NCI-H82 treated with DMSO at 0.1 percent for 48 hours (cell line): ENCODE measurements at regions not wholly inside any gene's neighbourhood (a gene's known extent, or its start where the extent isn't known, plus 50 kb on each side); places are given as distances from the start of the nearest gene placed in this dataset.
"Not testable (repeated sequence)": the region's sequence is repeated elsewhere in the genome, so short reads cannot be mapped to it uniquely, and the experiment has no call there.

Experiments
- DNase-seq: peaks from one replicate; lab custom pipeline; 2025; ENCODE audit not compliant: unreplicated experiment; lab: John Stamatoyannopoulos, UW

GRCh38 chr7:101740981-101741725, 76.3 kb upstream of the CUX1 start:
- DNase-seq: no peak

GRCh38 chr7:101743241-101743994, 74.0 kb upstream of the CUX1 start:
- DNase-seq: peak; percentile 62

GRCh38 chr7:101743995-101744360, 73.4 kb upstream of the CUX1 start:
- DNase-seq: no peak

- DNase-seq: no peak
Measured at GRCh38 chr7:101744588-101744987, 72.8 kb upstream of the CUX1 start.

DNA sequence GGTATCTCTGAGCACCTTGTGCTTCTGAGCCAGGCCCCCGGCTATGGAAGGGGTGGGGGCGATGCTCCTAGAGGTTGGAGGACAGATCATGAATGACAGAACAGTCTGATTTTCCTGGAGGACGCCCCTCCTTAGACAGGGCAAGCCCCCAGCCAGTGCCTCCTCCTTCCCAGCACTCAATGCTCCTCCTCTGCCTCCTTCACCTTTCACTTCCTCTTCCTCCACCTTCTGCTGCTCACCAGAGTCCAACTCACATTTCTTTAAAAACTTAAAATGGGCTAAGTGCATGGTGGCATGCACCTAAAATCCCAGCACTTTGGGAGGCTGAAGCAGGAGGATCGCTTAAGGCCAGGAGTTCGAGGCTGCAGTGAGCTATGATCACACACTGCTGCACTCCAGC, 71.1 kb upstream of the CUX1 start:
- no peak for DNase-seq

DNA sequence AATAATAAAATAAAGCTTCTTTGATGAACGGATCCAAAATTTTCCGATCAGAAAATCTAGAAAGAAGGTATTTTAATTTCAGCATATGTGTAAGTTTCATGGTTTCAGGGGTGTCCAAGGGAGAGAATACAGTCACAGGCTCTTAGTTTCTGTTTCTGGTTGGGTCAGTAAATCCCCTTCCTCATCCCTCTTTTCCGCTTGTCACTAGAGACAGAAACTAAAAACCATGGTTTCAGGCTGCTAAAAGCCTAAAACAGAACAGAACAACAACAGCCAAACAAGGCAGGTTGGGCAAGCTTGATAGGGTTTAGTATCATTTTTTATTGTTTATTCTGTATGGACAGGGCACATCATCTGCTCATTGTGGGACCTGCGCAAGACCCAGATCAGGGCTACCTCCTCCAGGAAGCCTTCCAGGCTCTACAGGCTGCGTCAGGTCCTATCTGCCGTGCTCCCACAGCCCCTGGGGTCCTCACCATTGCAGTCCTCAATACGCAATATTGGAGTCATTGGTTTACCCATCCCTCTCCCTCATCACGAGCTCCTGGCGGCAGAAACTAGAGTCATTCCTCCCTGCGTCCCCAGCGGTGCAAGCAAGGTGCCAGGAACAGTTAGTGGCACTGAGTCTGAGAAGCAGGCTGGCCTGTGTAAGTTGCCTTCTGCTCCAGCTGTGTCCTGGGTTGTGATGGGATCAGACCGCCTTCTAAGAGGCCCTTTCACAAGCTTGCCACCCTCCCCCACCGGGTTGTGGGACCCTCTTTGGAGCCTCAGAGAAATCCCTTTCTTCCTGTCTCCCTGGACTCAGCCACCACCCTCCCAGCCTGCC, 70.2 kb upstream of the CUX1 start:
- DNase-seq: no peak

DNA sequence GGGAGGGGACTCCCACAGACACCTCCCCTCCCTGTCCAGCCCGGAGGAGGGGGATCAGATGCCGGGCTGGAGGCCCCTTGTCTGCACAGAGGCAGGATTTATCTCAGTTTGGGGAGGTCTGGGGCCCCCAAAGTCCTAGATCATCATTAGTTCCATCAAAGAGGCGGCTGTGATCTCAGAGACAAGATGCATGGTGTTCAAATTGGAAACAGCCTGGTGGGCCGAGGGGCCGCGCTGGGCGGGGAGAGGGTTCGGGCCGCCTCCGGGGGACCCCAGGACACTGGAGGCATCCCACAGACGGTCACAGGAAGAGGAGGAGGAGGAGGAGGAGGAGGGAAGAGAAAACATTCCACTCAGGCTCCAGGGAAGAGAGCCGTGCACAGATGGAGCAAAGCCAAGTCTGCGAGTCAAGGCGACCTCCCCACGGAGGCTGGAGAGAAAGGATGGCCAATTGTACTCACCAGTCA, 69.5 kb upstream of the CUX1 start:
- no peak for DNase-seq

GRCh38 chr7:101749891-101750290, 67.5 kb upstream of the CUX1 start:
- no peak for DNase-seq

GRCh38 chr7:101753316-101753715, 64.1 kb upstream of the CUX1 start:
- no peak for DNase-seq

DNA sequence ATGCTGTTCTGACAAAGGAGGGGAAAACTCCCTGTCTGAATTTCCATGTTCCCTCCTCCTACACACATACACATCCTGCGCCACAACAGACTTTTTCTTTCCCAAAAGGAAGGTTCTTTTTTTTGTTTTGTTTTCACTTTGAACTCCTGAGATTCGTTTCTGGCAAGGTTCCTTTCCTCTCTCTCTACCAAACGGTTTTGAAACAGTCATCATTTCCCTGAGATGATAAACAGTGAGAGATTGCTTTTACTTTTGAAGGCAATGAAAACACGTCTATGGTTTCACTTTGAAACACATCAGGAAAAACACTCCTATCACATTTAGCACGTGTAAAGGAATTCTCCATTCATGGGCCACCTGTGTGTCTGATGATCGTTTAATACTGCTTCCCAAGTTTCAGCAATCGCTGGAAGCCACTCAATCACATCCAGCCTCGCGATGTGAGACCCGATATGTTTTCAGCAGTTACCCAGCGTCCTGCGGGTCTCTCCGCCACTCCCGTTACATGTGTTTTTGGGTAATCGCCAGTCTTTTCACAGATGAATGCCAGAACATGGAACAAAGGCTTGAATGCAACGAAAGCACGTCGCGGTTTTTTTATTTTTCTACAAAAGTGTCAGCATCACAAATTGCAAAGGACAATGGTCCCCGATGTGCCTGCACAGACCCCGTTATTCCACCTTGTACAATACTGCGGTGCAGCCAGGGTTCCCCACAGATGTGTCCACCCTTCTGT, 62.8 kb upstream of the CUX1 start:
- no peak for DNase-seq

- DNase-seq: no peak
Measured at GRCh38 chr7:101757879-101758278, 59.5 kb upstream of the CUX1 start.

GRCh38 chr7:101758519-101758918, 58.9 kb upstream of the CUX1 start:
- not testable (repeated sequence) for DNase-seq

GRCh38 chr7:101764221-101764620, 53.2 kb upstream of the CUX1 start:
- DNase-seq: no peak

DNA sequence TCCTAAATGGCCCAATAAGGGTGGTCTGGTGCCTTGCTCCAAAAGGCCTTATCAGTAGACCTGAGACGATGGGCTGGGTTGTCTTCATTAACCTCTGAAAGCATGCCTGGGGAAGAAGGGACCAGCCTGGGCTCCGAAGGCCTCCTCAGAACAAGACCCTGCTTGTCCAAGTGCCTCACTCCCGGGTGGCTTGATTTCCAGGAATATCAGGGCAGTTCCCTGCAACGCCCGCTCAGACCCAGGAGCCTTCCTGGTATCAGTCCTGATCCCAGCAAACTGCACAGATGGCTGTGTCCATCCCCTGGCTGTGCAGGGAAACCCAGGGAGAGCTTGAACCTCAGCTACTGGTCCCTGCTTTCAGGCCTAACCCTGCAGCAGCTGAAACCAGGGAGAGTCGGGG, 49.9 kb upstream of the CUX1 start:
- DNase-seq: no peak
